H9 (cell line): ENCODE measurements at regions not wholly inside any gene's neighbourhood (a gene's known extent, or its start where the extent isn't known, plus 50 kb on each side); places are given as distances from the start of the nearest gene placed in this dataset.

Source experiments
- DNase-seq: peaks from one replicate; pipeline ENCODE4 v3.0.0-alpha.2; 2017
- H2AFZ ChIP-seq: one replicate; pipeline ENCODE4 v1.6.1; 2013; ENCODE audit warnings: mild to moderate bottlenecking, low read length, control low read depth, moderate library complexity
- H2AK5ac ChIP-seq: 2 replicates; pipeline ENCODE4 v1.6.1; 2013; ENCODE audit warnings: low read length, control low read depth, mixed read lengths; ENCODE audit not compliant: insufficient read length
- H2BK120ac ChIP-seq: one replicate; pipeline ENCODE4 v1.6.1; 2013; ENCODE audit warnings: low read depth, mild to moderate bottlenecking, low read length, control low read depth, inconsistent platforms; ENCODE audit not compliant: poor library complexity, severe bottlenecking
- H2BK12ac ChIP-seq: 2 replicates; pipeline ENCODE4 v1.6.1; 2013; ENCODE audit warnings: low read length, control low read depth, mixed read lengths, low read depth; ENCODE audit not compliant: insufficient read length
- H2BK15ac ChIP-seq: 2 replicates; pipeline ENCODE4 v1.6.1; 2013; ENCODE audit warnings: low read depth, low read length, control low read depth
- H2BK20ac ChIP-seq: one replicate; pipeline ENCODE4 v1.6.1; 2013; ENCODE audit warnings: low read depth, mild to moderate bottlenecking, low read length, control low read depth, inconsistent platforms; ENCODE audit not compliant: poor library complexity, severe bottlenecking
- H2BK5ac ChIP-seq: 2 replicates; pipeline ENCODE4 v1.6.1; 2013; ENCODE audit warnings: low read length, control low read depth, mixed read lengths; ENCODE audit not compliant: insufficient read length
- H3K14ac ChIP-seq: 2 replicates; pipeline ENCODE4 v1.6.1; 2013; ENCODE audit warnings: low read length, control low read depth; ENCODE audit not compliant: insufficient read depth
- H3K18ac ChIP-seq: 2 replicates; pipeline ENCODE4 v1.6.1; 2013; ENCODE audit warnings: low read depth, mild to moderate bottlenecking, mixed read lengths, low read length, control low read depth; ENCODE audit not compliant: insufficient read length
- H3K23ac ChIP-seq: 2 replicates; pipeline ENCODE4 v1.6.1; 2013; ENCODE audit warnings: low read length, control low read depth, mixed read lengths, low read depth; ENCODE audit not compliant: insufficient read length
- H3K23me2 ChIP-seq: 2 replicates; pipeline ENCODE4 v1.6.1; 2013; ENCODE audit warnings: low read depth, mild to moderate bottlenecking, mixed read lengths, low read length, control low read depth; ENCODE audit not compliant: insufficient read length, poor library complexity, severe bottlenecking
- H3K27ac ChIP-seq: 2 replicates; pipeline ENCODE4 v1.5.1; 2013; ENCODE audit warnings: low read length, control low read depth, mixed read lengths, low read depth; ENCODE audit not compliant: insufficient read length
- H3K27me3 ChIP-seq: 2 replicates; pipeline ENCODE4 v1.6.1; 2013; ENCODE audit warnings: low read length, control low read depth, inconsistent platforms; ENCODE audit not compliant: insufficient read depth
- H3K4ac ChIP-seq: 2 replicates; pipeline ENCODE4 v1.6.1; 2013; ENCODE audit warnings: low read depth, mild to moderate bottlenecking, control low read depth, inconsistent platforms, low read length, moderate library complexity
- H3K4me1 ChIP-seq: 2 replicates; pipeline ENCODE4 v1.6.1; 2013; ENCODE audit warnings: low read length, control low read depth, inconsistent platforms; ENCODE audit not compliant: insufficient read depth
- H3K4me2 ChIP-seq: 2 replicates; pipeline ENCODE4 v1.6.1; 2013; ENCODE audit warnings: low read length, control low read depth, mixed read lengths; ENCODE audit not compliant: insufficient read length, insufficient read depth
- H3K56ac ChIP-seq: 2 replicates; pipeline ENCODE4 v1.6.1; 2013; ENCODE audit warnings: low read depth, mild to moderate bottlenecking, mixed read lengths, low read length, control low read depth; ENCODE audit not compliant: insufficient read length
- H3K79me1 ChIP-seq: 2 replicates; pipeline ENCODE4 v1.6.1; 2013; ENCODE audit warnings: low read depth, mild to moderate bottlenecking, moderate library complexity, low read length, control low read depth, inconsistent platforms; ENCODE audit not compliant: insufficient read depth, poor library complexity, severe bottlenecking
- H3K79me2 ChIP-seq: 2 replicates; pipeline ENCODE4 v1.6.1; 2013; ENCODE audit warnings: low read length, control low read depth, inconsistent platforms; ENCODE audit not compliant: insufficient read depth
- H3K9ac ChIP-seq: 2 replicates; pipeline ENCODE4 v1.6.1; 2013; ENCODE audit warnings: low read length, control low read depth, mixed read lengths; ENCODE audit not compliant: insufficient read length; ENCODE audit errors: extremely low read depth
- H3K9me3 ChIP-seq: one replicate; pipeline ENCODE4 v1.6.1; 2013; ENCODE audit warnings: low read depth, low read length, inconsistent platforms; ENCODE audit not compliant: control insufficient read depth
- H3T11ph ChIP-seq: one replicate; pipeline ENCODE4 v1.6.1; 2013; ENCODE audit warnings: mild to moderate bottlenecking, low read length, control low read depth, inconsistent platforms
- H4K20me1 ChIP-seq: one replicate; pipeline ENCODE4 v1.6.1; 2013; ENCODE audit not compliant: control insufficient read depth, insufficient read length, insufficient read depth
- H4K5ac ChIP-seq: 2 replicates; pipeline ENCODE4 v1.6.1; 2013; ENCODE audit warnings: low read depth, mild to moderate bottlenecking, mixed read lengths, low read length, control low read depth; ENCODE audit not compliant: insufficient read length
- H4K8ac ChIP-seq: replicated peaks from 2 replicates; pipeline ENCODE4 v1.6.1; 2013; ENCODE audit warnings: low read length, control low read depth, mixed read lengths, low read depth; ENCODE audit not compliant: insufficient read length
- H4K91ac ChIP-seq: 2 replicates; pipeline ENCODE4 v1.6.1; 2013; ENCODE audit warnings: low read depth, mild to moderate bottlenecking, moderate library complexity, mixed read lengths, low read length, control low read depth; ENCODE audit not compliant: insufficient read length
- H3K27ac Mint-ChIP-seq, 3 experiments: 2 replicates in 2 of 3; 3 replicates in 1 of 3; pipeline ENCODE4 v1.8.0; 2020 to 2021; ENCODE audit warnings: mixed read lengths in 3 of 3, mild to moderate bottlenecking in 1 of 3, moderate library complexity in 1 of 3
- H3K27me3 Mint-ChIP-seq: 2 replicates; pipeline ENCODE4 v1.8.0; 2021; ENCODE audit warnings: low read depth, mild to moderate bottlenecking, moderate library complexity, mixed read lengths
- H3K36me3 Mint-ChIP-seq, 3 experiments: 2 replicates in 2 of 3; 3 replicates in 1 of 3; pipeline ENCODE4 v1.8.0; 2020 to 2021; ENCODE audit warnings: low read depth in 3 of 3, mixed read lengths in 3 of 3; ENCODE audit not compliant: insufficient read depth in 1 of 3
- H3K4me1 Mint-ChIP-seq, 2 experiments: 2 replicates each; pipeline ENCODE4 v1.8.0; 2020; ENCODE audit warnings: mixed read lengths in 2 of 2
- H3K4me3 Mint-ChIP-seq, 2 experiments: 2 replicates in 1 of 2; 3 replicates in 1 of 2; pipeline ENCODE4 v1.8.0; 2020 to 2021; ENCODE audit warnings: mild to moderate bottlenecking in 2 of 2, mixed read lengths in 2 of 2, moderate library complexity in 1 of 2
- H3K9me3 Mint-ChIP-seq, 2 experiments: 2 replicates in 1 of 2; 3 replicates in 1 of 2; pipeline ENCODE4 v1.8.0; 2020; ENCODE audit warnings: mild to moderate bottlenecking in 2 of 2, mixed read lengths in 2 of 2, moderate library complexity in 1 of 2
- CTCF ChIP-seq: fragments of 200-600 bp; sonication (generic); conservative IDR thresholded peaks from 3 replicates; pipeline ENCODE4 v1.8.0; 2021; ENCODE audit warnings: antibody characterized with exemption, mild to moderate bottlenecking
- WGBS: extraction: QIAGEN DNeasy Blood & Tissue Kit; methylation state at CpG from one replicate; pipeline ENCODE4 v1.1.7; 2013; ENCODE audit warnings: missing lambda C conversion rate, low lambda C conversion rate, mixed read lengths; ENCODE audit not compliant: insufficient read length; ENCODE audit errors: extremely low coverage; 5-methylcytosine and 5-hydroxymethylcytosine counted together

DNA sequence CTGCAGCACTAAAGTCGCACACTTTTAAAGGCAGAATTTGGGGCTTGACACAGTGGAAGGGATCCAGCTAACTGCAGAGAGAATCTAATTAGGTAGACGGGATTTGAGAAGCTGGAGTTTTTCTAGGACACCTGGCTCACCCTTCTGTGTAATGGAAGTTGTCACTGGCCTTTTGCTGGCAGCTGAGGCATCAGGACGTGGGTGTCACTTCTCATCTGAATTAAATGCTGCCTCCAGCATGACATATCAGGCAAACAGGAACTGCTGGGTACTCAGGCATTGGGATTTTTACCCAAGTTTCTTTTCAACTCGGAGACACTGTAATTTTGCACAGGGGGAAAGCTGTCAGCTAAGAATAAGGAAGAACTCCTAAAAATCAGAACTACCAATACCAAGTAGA lies 861.9 kb upstream of the ARPP21 start:
- no peaks in the 10 kb centered on the region for H3K27me3 Mint-ChIP-seq
- H3T11ph ChIP-seq = no peak overlapping the region
- no peak overlapping the region for H2BK20ac ChIP-seq
- no peaks in the 10 kb centered on the region for H3K79me2 ChIP-seq
- no peak overlapping the region for H3K4me3 Mint-ChIP-seq
- H3K14ac ChIP-seq = no peak overlapping the region
- H3K4me1 ChIP-seq = no peaks in the 10 kb centered on the region
- no peaks in the 10 kb centered on the region for H3K27me3 ChIP-seq
- H2AK5ac ChIP-seq = no peak overlapping the region
- no CpG with 5 or more reads among the region's 4 CpGs for WGBS
- H2AFZ ChIP-seq = peak overlapping the region; percentile 29
- no peak overlapping the region for H2BK15ac ChIP-seq
- TF ChIP-seq CTCF = no peak
- no peaks in the 10 kb centered on the region; a peak in 1 of 7 replicates for H3K36me3 Mint-ChIP-seq
- H3K9me3 Mint-ChIP-seq = no peaks in the 10 kb centered on the region
- no peak overlapping the region for H2BK12ac ChIP-seq
- no peak overlapping the region for H3K9ac ChIP-seq
- no peak overlapping the region for H3K4me2 ChIP-seq
- no peak overlapping the region for H2BK5ac ChIP-seq
- H3K9me3 ChIP-seq = no peaks in the 10 kb centered on the region
- no peak for DNase-seq
- no peak overlapping the region for H4K5ac ChIP-seq
- H3K18ac ChIP-seq = no peak overlapping the region
- H3K4ac ChIP-seq = no peak overlapping the region
- no peak overlapping the region for H3K27ac ChIP-seq
- no peak overlapping the region for H3K23ac ChIP-seq
- H4K91ac ChIP-seq = no peak overlapping the region
- no peaks in the 10 kb centered on the region for H3K79me1 ChIP-seq
- H3K56ac ChIP-seq = no peak overlapping the region
- H3K4me1 Mint-ChIP-seq = peaks cover 5 to 9% of the 10 kb centered on the region in 2 experiments
- H4K8ac ChIP-seq = no peak overlapping the region
- H3K27ac Mint-ChIP-seq = no peak overlapping the region
- H2BK120ac ChIP-seq = no peak overlapping the region
- no peaks in the 10 kb centered on the region for H3K23me2 ChIP-seq
- no peaks in the 10 kb centered on the region for H4K20me1 ChIP-seq
